GM18511 (cell line): ENCODE measurements at regions not wholly inside any gene's neighbourhood (a gene's known extent, or its start where the extent isn't known, plus 50 kb on each side); places are given as distances from the start of the nearest gene placed in this dataset.
"Not testable (repeated sequence)": the region's sequence is repeated elsewhere in the genome, so short reads cannot be mapped to it uniquely, and the experiment has no call there.

Source experiments
- ATAC-seq: cut with Tn5 transposase; IDR thresholded peaks from one replicate; pipeline ENCODE4 v1.9.1; 2021; ENCODE audit warnings: mild to moderate bottlenecking, moderate library complexity; ENCODE audit not compliant: unreplicated experiment

- no peak for ATAC-seq
Observed at GRCh38 chr10:71080381-71081228, 131.8 kb upstream of the UNC5B start.

- no peak for ATAC-seq
Observed at GRCh38 chr10:71081229-71081560, 131.2 kb upstream of the UNC5B start.

- ATAC-seq = no peak
Observed at GRCh38 chr10:71081912-71082311, 130.5 kb upstream of the UNC5B start.

GRCh38 chr10:71082960-71083715 is 129.2 kb upstream of the UNC5B start:
- ATAC-seq = no peak

GRCh38 chr10:71083716-71083975 is 128.7 kb upstream of the UNC5B start:
- ATAC-seq = no peak

- no peak for ATAC-seq
Observed at GRCh38 chr10:71084061-71084817, 128.1 kb upstream of the UNC5B start.

- ATAC-seq = no peak
Observed at GRCh38 chr10:71084818-71085126, 127.6 kb upstream of the UNC5B start.

GRCh38 chr10:71085689-71086438 is 126.5 kb upstream of the UNC5B start:
- no peak for ATAC-seq

- ATAC-seq = no peak
Observed at GRCh38 chr10:71086439-71087080, 125.8 kb upstream of the UNC5B start.

- ATAC-seq = no peak
Observed at GRCh38 chr10:71087622-71088021, 124.7 kb upstream of the UNC5B start.

GRCh38 chr10:71088054-71088453 is 124.3 kb upstream of the UNC5B start:
- ATAC-seq = no peak

- ATAC-seq = not testable (repeated sequence)
Observed at GRCh38 chr10:71088578-71088977, 123.8 kb upstream of the UNC5B start.

GRCh38 chr10:71089162-71089561 is 123.2 kb upstream of the UNC5B start:
- ATAC-seq = no peak

- no peak for ATAC-seq
Observed at GRCh38 chr10:71090330-71090729, 122.0 kb upstream of the UNC5B start.

GRCh38 chr10:71090801-71091200 is 121.6 kb upstream of the UNC5B start:
- ATAC-seq = no peak

GRCh38 chr10:71092812-71093401 is 119.5 kb upstream of the UNC5B start:
- ATAC-seq = no peak

GRCh38 chr10:71093531-71093930 is 118.8 kb upstream of the UNC5B start:
- ATAC-seq = no peak

- no peak for ATAC-seq
Observed at GRCh38 chr10:71094712-71095390, 117.5 kb upstream of the UNC5B start.

- ATAC-seq = no peak
Observed at GRCh38 chr10:71099731-71100361, 112.5 kb upstream of the UNC5B start.
